ENCODE measurements at regions not wholly inside any gene's neighbourhood (a gene's known extent, or its start where the extent isn't known, plus 50 kb on each side); places are given as distances from the start of the nearest gene placed in this dataset.
"Not testable (repeated sequence)": the region's sequence is repeated elsewhere in the genome, so short reads cannot be mapped to it uniquely, and the experiment has no call there.

DNA sequence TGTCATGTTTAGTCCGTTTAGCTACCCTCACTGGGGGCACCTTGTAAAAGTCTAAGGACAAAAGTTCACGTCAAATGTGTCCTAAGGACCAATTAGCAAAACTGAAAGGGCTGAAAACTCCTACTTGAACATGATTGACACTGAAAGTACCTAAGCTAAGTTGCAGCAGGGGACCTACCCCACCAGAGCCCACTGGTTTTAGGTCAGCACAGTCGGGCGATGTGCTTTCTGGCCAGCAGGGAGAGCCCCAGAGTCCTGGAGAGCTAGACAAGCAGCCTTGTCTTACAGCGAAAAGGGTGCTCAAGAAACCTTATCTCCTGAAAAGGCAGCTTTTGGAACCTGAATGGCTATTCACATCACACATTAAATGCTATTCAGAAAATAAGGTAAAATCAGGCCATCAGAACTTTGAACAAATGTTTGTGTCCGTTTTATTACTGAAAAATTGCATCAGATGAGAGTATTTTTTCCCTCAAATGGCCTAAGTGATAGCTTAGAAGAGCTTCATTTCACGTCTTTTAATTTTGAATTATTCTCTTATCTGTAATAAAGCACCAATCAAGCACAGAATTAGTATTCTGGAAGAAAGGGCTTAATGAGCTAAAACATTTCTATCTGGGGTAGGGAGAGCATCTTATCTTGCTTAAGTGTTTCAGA, 52.2 kb upstream of the MKI67 start:
- no peak for DNase-seq

DNA sequence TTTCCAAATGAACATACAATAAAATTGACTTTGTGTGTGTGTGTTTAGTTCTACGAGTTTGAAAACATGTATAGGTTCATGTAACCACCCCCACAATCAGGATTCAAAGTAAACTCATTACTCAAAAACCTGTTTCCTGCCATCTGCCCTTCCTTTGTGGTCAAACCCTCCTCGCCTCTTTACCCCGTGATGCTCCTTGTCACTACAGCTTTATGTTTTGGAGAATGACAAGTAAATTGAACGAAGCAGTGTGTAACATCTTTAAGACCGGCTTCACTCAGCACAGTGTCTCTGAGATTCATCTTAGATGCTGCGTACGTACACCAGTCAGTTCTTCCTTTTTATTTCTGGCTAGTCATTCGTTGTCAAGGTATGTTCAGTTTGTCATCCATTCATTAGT, 54.6 kb upstream of the MKI67 start:
- DNase-seq: no peak

DNA sequence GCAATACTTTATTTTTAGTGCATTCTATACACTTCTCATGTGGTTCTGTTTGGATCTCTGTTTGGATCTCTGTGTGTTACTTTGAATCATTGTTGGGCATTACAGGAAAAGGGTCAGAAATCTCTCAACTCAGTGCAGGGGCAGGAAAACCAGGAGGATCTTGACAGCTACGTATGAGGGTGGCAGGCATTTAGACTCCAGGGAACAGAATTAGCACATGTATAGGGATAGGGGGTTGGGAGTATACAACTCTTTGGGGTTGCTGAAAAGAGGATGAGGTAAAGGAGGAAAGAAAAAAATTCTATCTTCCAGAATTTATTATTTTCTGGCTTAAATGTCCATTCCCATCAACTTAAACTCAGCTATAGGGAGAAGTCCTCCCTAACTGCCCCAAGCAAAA, 59.4 kb upstream of the MKI67 start:
- DNase-seq: no peak

DNA sequence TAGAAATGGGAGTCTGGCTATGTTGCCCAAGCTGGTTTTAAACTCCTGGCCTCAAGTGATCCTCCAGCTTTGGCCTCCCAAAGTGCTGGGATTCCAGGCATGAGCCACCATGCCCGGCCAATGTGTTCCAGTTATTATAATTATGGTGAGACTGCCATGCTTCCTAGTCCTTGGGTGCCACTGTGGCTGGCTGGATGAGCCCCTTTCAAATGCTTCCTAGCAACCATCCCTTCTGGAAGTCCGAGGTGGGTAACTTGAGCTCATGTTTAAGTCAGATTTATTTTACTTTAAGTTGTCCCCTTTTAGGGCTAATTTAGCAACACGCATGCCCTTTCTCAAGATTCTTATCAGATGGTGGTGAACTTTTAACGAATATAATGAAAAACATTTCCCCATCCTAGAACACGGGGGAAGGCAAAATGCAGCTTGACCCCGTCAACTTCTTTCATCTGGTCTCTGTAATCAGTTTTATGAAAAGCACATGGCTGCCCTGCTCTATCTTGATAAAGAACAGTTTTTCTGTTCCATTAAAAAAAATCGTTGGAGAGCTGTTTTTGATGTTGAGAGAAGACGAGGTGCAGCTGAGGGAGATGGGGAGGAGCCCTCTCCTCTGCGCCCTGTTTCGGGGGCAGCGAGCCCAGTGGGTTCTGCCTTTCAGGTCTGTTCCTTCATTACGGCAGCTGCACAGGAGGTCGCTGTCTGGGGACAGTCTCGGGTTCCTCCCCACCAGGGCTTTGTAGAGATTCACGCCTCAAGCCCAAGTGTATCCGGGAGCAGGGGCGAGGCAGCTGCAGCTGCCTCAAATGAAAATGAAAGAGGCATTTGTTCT, 61.0 kb upstream of the MKI67 start:
- no peak for DNase-seq

DNA sequence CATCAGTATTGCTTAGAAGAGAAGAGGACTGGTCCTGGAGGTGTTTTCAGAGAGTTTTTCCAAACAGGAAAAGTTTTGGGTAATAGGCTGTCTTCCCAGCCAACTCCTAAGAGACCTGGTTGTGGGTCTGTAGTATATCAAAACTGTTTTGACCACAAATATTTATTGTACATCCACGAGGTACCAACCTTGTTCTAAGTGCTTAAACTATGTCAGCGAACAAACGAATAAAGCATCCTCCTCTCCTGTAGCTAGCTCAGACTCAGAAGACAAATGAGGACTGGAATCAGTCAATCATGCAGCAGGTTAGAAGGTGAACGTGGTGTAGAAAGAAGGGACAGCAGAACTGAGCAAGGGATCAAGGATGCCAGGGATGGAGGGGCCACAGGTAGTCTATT, 61.6 kb upstream of the MKI67 start:
- DNase-seq: no peak

DNA sequence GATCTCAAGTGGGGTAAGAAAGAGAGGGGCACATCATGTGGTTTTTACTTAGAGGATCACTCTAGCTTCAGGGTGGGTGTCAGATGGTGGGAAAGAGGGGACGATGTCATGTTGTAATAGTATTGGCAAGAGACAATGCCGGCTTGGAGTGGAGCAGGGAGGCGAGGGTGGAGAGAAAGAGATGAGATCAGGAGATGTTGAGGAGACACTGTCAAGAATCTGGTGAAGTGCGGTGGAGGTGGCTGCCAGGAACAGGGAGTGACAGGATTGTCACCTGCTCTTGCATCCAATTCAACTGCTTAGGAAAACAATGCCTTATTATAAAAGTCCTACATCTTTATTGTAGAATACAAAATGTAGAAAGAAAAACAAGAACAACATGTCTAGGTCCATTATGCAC, 63.0 kb upstream of the MKI67 start:
- DNase-seq: no peak

DNA sequence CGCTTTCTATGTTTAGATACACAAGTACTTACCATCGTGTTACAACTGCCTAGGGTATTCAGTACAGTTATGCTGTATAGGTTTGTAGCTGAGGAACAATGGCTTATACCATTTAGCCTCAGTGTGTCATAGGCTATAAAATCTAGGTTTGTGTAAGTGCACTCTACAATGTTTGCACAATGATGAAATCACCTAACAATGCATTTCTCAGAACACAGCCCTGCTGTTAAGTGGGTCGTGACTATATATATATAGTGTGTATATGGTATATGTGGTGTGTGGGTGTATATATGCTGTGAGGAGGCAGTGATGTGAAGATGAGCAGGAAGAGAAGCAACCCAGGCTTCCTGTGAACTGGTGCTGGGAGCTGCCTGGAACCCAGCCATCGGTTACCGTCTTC, 65.6 kb upstream of the MKI67 start:
- DNase-seq: no peak

DNA sequence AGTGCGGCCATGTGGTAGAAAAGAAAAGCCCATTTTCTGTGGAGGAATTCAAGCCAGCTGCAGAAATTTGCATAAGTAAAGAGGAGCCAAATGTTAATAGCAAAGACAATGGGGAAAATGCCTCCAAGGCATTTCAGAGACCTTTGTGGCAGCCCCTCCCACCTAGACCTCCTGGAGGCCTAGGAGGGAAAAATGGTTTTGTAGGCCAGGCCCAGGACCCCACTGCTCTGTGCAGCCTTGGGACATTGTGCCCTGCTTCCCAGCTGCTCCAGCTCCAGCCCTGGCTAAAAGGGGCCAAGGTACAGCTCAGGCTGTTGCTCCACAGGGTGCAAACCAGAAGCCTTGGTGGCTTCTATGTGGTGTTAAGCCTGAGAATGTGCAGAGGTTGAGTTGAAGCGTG, 75.6 kb upstream of the MKI67 start:
- DNase-seq: not testable (repeated sequence)

DNA sequence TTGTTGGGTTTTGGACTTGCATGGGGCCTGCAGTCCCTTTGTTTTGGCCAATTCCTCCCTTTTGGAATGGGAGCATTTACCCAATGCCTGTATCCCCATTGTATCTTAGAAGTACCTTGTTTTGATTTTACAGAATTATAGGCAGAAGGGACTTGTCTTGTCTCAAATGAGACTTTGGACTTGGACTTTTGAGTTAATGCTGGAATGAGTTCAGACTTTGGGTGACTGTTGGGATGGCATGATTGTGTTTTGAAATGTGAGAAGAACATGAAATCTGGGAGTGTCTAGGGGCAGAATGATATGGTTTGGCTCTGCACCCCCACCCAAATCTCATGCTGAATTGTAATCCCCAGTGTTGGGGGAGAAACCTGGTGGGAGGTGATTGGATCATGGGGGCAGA, 76.8 kb upstream of the MKI67 start:
- DNase-seq: no peak

DNA sequence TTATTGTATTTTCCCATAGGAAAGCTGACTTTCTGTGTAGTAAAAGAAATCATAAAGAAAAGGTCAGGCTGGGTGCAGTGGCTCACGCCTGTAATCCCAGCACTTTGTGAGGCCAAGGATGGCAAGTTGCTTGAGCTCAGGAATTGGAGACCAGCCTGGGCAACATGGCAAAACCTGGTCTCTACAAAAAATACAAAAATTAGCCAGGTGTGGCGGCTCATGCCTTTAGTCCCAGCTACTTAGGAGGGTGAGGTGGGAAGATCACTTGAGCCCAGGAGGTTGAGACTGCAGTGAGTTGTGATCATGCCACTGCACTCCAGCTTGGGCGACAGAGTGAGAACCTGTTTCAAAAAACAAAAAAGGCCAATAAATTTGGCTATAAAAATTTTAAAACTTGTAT, 79.4 kb upstream of the MKI67 start:
- not testable (repeated sequence) for DNase-seq

DNA sequence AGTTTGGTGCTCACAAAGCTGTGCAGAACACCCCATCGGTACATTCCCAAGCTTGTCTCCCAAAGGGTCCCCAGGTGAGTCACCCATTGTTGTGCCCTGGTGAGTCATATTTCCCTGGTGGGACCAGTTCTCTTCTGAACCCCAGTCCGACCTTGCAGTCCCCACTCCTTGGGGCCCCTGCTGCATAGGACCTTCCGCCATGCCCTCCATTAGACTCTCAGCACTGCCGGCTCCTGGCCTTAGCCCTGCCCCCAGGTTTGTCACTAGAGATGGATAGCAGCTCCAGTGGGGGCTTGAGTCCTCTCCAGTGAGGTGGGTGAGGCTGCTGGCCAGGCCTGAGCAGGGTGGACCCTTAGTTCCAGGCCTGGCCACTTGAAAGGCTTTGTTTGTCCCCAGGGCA, 80.5 kb upstream of the MKI67 start:
- DNase-seq: no peak

DNA sequence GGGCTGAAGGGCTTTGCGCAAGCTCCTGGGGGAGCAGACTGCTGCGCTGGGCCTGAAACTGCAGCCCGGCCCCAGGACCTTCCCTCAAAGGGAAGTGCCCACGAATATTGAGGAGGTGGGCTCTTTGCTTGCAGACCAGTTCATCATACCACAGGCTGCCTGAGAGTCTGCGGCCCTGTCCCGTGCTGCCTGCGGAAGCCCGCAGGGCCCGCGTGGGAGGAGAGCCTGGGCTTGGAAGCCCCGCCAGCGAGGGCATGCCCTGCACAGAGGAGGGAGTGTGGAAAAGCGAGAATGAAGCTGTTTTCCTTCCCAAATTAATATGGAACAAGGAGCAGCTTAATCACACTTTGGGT, 83.6 kb upstream of the MKI67 start:
- no peak for DNase-seq

DNA sequence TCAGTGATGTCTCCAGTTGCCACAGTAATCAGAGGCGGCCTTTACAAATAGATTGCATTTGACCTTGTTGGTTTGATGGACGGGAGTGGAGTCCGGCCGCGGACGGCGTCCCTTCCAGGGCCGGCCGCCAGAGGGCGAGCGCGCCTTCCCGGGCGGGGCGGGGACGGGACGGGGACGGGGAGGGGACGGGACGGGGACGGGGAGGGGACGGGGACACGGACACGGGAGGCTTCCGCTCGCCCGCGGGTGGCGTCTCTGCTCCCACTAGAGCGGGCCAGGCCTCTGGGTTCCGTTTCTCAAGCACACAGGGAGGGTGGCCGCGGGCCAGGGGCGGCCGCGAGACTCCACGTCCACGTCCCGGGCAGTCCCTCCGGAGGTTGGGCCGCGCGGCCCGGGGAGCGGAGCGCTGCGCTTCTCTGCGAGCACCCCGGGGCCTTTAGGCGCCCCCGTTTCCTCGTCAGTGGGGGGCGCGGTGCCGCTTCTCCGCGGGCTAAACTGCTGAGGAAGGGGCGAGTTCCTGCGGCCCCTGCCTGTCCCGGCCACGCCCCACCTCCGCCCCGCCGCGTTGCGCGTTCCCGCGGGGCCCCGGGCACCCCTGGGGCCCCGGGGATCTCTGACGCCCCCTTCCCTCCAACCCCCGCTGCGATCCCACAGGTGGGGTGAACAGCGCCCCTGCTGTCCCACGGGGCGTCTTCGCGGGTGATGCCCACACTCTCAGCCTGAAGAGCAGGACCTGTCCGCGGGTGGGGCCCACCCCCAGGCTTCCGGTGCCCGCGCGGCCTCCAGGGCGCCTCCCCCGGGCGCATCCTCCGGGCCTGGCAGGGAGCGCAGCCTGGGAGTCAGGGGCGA, 84.2 kb upstream of the MKI67 start:
- DNase-seq: peak; percentile 24

DNA sequence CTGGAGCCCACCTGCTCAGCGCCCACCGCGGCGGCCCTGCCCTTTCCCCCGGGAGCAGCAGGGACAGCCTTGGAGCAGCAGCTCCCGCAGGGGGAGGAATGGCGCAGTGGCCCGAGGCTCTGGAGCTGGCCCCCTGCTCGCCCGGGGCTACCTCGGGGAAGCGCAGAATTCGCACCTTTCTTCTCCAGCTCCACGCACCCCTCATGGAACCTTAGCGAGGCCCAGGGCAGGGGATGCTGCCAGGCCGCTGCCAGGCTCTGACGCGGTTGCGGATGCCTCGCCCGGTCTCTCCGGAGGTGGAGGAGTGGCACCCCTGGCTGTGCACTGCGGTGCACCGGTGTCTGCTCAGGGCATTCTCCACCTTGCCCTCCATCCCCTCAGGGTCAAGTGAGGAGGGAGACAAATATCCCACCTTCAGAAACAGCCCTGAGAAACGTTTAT, 84.9 kb upstream of the MKI67 start:
- no peak for DNase-seq

DNA sequence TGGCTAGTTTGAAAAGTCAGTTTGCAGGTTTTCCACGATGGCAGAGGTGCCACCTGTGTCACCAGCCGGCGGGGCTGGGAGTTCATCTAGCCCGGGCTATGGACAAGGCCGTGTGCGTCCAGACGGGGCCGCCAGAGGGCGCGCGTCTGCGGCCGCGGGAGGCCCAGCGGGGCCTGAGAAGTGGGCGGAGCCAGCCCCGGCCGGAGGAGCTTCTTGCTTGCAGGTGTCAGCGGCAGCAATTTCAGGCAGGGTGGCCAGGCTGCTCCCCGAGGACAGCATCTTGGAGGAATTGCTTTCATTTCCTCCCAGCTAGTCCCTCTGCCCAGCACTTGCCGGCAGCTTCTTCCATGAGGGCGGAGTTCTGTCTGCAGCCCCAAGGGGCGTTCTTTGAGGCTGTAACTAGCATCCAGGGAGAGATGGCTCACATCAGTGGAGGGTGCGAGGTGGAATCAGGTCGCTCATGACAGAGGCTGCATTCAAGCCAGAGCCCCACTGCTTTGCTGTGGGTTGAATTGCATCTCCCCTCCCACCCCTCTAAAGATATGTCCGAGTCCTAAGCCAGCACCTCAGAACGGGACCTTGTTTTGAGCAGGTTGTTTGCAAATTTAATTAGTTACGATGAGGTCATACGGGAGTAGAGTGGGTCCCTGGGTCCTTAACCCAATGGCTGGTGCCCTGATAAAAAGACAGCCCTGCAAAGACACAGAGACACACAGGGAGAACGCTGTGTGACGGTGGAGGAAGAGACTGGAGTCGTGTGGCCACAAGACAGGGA, 85.9 kb upstream of the MKI67 start:
- peak; percentile 57 for DNase-seq

DNA sequence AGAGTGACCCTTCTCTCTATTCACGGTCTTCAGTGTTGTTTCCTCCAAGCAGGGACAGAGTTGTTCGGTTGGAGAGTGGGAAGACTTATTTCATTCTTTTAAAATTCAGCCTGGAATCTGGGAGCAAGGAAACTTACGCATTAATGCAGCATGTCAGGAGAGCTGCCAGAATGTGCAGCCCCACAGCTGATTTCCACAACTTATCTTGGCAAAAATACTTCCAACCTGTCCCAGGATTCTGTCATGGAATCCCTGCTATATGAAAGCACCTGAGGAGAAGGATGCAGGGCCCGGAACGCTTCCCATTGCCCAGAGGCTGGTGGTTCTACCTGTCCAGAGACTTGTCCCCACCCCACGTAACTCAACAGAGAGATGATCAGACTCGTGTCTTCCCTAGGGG, 86.9 kb upstream of the MKI67 start:
- DNase-seq: no peak

DNA sequence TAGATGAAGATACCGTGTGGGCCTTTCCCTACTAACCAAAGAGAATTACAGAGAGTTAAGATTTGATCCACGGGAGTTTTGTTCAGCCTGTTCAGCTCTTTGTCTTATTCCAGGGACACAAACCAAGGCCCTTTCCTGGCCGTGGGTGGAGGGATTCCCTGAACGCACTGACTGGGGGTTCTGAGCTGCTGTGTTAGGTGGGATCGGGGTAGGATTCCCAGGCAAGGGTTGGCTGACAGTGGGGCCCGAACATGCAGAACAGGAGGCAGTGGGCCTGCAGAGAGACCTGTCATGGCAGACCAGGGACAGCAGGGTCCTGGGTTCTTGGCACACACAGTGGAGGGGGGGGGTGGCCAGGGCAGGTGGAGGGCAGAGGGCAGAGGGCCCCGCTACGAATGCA, 89.5 kb upstream of the MKI67 start:
- DNase-seq: no peak

DNA sequence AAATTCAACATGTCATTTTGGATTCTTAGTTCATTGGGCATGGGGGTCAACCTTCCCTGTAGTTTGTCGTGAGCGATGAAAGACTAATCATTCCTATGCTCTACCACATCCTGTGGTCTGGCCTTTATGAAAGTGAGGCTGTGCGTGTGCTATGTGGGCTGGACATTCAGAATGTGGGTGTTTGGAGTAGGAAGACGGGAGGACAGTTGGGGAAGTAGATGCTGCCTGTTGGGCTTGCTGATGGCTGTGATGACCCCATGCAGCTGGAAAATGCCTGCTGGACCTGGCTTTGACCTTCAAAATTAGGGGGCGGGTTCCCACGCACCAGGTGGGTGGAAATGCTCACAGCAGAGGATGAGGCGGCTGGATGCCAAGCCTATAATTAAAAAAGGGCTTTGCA, 90.9 kb upstream of the MKI67 start:
- no peak for DNase-seq

DNA sequence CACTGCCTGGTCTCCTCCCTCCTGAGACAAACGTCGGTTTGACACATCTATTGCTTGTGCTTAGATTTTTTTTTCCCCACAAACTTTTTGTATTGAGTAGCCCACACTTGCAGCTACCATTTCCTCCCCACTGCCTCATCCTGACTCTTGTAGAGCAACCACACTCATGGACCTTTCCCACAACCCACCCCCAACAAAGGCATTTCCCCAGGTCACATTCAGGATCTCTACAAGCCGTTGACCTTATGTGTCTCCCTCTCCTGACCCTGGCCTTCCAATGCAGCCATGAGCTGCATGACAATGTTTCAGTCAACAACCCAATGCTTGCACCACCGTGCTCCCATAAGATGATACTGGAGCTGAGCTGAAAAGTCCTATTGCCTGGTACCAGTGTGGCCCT, 91.9 kb upstream of the MKI67 start:
- DNase-seq: no peak

DNA sequence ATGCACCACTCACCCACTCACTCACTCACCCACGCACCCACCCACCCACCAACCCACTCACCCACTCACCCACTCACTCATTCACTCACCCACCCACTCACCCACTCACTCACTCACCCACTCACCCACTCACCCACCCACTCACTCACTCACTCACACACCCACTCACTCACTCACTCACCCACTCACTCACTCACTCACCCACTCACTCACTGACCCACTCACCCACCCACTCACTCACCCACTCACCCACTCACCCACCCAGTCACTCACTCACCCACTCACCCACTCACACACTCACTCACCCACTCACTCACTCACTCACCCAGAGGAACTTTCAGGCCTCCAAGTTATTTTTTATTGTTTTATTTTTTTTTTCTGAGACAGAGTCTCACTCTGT, 93.1 kb upstream of the MKI67 start:
- no peak for DNase-seq

DNA sequence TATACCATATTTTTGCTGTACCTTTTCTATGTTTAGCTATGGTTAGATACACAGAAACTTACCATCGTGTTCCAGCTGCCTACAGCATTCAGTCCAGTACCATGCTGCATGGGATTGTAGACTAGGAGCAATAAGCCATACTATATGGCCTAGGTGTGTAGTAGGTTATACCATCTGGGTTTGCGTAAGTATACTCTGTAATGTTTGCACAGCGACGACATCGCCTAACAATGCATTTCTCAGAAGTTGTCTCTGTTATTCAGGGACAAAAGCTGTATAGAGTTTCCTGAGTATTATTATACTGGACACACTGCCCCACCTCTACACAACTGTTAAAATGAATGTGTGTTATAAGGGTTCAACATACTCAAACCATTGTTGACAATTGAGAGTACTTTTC, 93.8 kb upstream of the MKI67 start:
- DNase-seq: no peak

DNA sequence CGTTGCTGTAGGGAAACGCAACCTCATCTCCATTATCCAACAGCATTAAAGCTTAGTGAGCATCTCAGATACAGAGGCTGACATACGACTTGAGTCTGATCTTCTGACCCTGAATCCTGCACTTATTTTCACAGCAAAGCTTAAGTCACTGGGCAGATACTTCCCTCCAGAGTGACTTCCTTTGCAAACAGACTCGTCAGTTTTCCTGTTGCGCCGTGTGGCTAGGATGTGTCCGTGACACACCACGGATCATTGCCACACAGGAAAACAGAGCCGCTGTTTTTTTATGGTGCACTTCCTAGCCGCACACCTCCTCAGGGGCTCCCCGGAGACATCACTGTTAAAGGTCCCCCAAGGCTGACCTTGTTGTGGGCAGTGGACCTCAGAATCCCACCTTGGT, 94.9 kb upstream of the MKI67 start:
- DNase-seq: no peak

DNA sequence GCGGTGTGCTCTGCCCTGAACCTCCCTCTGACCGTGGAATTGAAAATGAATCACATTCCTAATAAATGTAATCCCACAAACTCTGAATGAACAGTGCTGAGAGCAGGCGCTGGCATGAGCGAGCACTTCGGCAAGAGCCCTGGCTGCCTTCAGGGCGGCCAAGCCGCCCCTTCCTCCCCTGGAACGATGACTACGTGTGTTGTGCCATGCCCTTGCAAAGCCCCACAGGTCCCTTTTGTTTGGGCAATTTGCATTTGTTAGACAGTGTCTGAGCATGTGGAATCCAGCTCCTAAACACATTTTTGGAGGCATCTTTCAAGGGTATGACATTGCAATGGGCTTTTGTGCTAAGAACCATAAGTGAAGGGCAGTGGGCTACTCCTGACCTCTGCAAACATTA, 95.6 kb upstream of the MKI67 start:
- DNase-seq: no peak
